Ectodermal cell (in vitro differentiated cells): ENCODE measurements at regions not wholly inside any gene's neighbourhood (a gene's known extent, or its start where the extent isn't known, plus 50 kb on each side); places are given as distances from the start of the nearest gene placed in this dataset.

ENCODE experiments used
- H3K27ac ChIP-seq: 2 replicates; pipeline ENCODE4 v1.7.0; 2013; ENCODE audit warnings: mild to moderate bottlenecking, low read depth, low read length; ENCODE audit not compliant: insufficient read depth, poor library complexity, severe bottlenecking
- H3K27me3 ChIP-seq: 2 replicates; pipeline ENCODE4 v1.7.0; 2013; ENCODE audit warnings: mild to moderate bottlenecking, low read length; ENCODE audit not compliant: insufficient read depth, control insufficient read depth, poor library complexity, severe bottlenecking
- H3K36me3 ChIP-seq: one replicate; pipeline ENCODE4 v1.7.0; 2013; ENCODE audit warnings: low read length; ENCODE audit not compliant: control insufficient read depth, insufficient read depth
- H3K4me1 ChIP-seq: one replicate; pipeline ENCODE4 v1.7.0; 2013; ENCODE audit warnings: low read length; ENCODE audit not compliant: control insufficient read depth, insufficient read depth
- H3K4me3 ChIP-seq: 2 replicates; pipeline ENCODE4 v1.7.0; 2013; ENCODE audit warnings: low read depth, low read length, control low read depth; ENCODE audit not compliant: insufficient read depth
- H3K9me3 ChIP-seq: 2 replicates; pipeline ENCODE4 v1.7.0; 2013; ENCODE audit warnings: mild to moderate bottlenecking, low read length, moderate library complexity; ENCODE audit not compliant: control insufficient read depth
- WGBS, 2 experiments: methylation state at CpG; one replicate each; pipeline ENCODE4 v1.1.7; 2013; ENCODE audit warnings: missing lambda C conversion rate in 2 of 2; 5-methylcytosine and 5-hydroxymethylcytosine counted together

- H3K36me3 ChIP-seq, result no peaks in the 10 kb centered on the region
- no peak overlapping the region for H3K4me3 ChIP-seq
- 93 to 94% methylated on average over 16 of the region's 16 CpGs for WGBS, 2 experiments
- no peaks in the 10 kb centered on the region for H3K9me3 ChIP-seq
- no peak overlapping the region for H3K27ac ChIP-seq
- no peaks in the 10 kb centered on the region for H3K4me1 ChIP-seq
- H3K27me3 ChIP-seq, result no peaks in the 10 kb centered on the region
These were observed 80.6 kb upstream of the GSC start for GRCh38 chr14:94850309-94851211.

- Histone ChIP-seq H3K4me3 (no peak overlapping the region), H3K27me3 (no peaks in the 10 kb centered on the region), H3K36me3 (no peaks in the 10 kb centered on the region), H3K4me1 (no peaks in the 10 kb centered on the region), H3K9me3 (no peaks in the 10 kb centered on the region), H3K27ac (no peak overlapping the region)
- 94 to 95% methylated on average over 10 of the region's 10 CpGs for WGBS, 2 experiments
These were observed 74.8 kb upstream of the GSC start for GRCh38 chr14:94844593-94845152.

GRCh38 chr14:94840467-94840866 lies 70.6 kb upstream of the GSC start:
- Histone ChIP-seq H3K9me3 (no peaks in the 10 kb centered on the region), H3K4me1 (no peaks in the 10 kb centered on the region), H3K27ac (no peak overlapping the region), H3K36me3 (no peaks in the 10 kb centered on the region), H3K27me3 (no peaks in the 10 kb centered on the region), H3K4me3 (no peak overlapping the region)
- 94 to 96% methylated on average over 6 of the region's 6 CpGs for WGBS, 2 experiments

- Histone ChIP-seq H3K9me3 (no peaks in the 10 kb centered on the region), H3K27me3 (no peaks in the 10 kb centered on the region)
- WGBS, 2 experiments, result 64 to 92% methylated on average over 2 to 3 of the region's 4 CpGs
These were observed 69.4 kb upstream of the GSC start for GRCh38 chr14:94839348-94839747.

GRCh38 chr14:94836849-94837248 lies 66.9 kb upstream of the GSC start:
- 94 to 97% methylated on average over 2 of the region's 2 CpGs for WGBS, 2 experiments

More at GRCh38 chr14:94839348-94839747, 69.4 kb upstream of the GSC start:
- Histone ChIP-seq H3K36me3 (no peaks in the 10 kb centered on the region), H3K4me3 (no peak overlapping the region), H3K27ac (no peak overlapping the region), H3K4me1 (no peaks in the 10 kb centered on the region)

GRCh38 chr14:94833633-94834032 lies 63.7 kb upstream of the GSC start:
- no peaks in the 10 kb centered on the region for H3K36me3 ChIP-seq
- H3K9me3 ChIP-seq, result no peaks in the 10 kb centered on the region
- no peaks in the 10 kb centered on the region for H3K4me1 ChIP-seq
- 72 to 77% methylated on average over 5 of the region's 5 CpGs for WGBS, 2 experiments
- H3K27ac ChIP-seq, result no peak overlapping the region
- no peak overlapping the region for H3K4me3 ChIP-seq
- H3K27me3 ChIP-seq, result no peaks in the 10 kb centered on the region

More at GRCh38 chr14:94836849-94837248, 66.9 kb upstream of the GSC start:
- Histone ChIP-seq H3K36me3 (no peaks in the 10 kb centered on the region), H3K27ac (no peak overlapping the region), H3K9me3 (no peaks in the 10 kb centered on the region), H3K4me1 (no peaks in the 10 kb centered on the region), H3K4me3 (no peak overlapping the region), H3K27me3 (no peaks in the 10 kb centered on the region)

- H3K27ac ChIP-seq, result no peak overlapping the region
- 89 to 100% methylated on average over 1 of the region's 1 CpG for WGBS, 2 experiments
- no peak overlapping the region for H3K4me3 ChIP-seq
These were observed 61.2 kb upstream of the GSC start for GRCh38 chr14:94831085-94831484.

GRCh38 chr14:94827711-94828447 lies 58.0 kb upstream of the GSC start:
- Histone ChIP-seq H3K27ac (no peak overlapping the region), H3K4me1 (no peaks in the 10 kb centered on the region), H3K27me3 (no peaks in the 10 kb centered on the region), H3K36me3 (no peaks in the 10 kb centered on the region), H3K9me3 (peaks cover 2% of the 10 kb centered on the region), H3K4me3 (no peak overlapping the region)
- WGBS, 2 experiments, result 95% methylated on average over 7 of the region's 7 CpGs

More at GRCh38 chr14:94831085-94831484, 61.2 kb upstream of the GSC start:
- no peaks in the 10 kb centered on the region for H3K27me3 ChIP-seq
- H3K4me1 ChIP-seq, result no peaks in the 10 kb centered on the region
- H3K9me3 ChIP-seq, result no peaks in the 10 kb centered on the region
- H3K36me3 ChIP-seq, result no peaks in the 10 kb centered on the region

- Histone ChIP-seq H3K4me3 (no peak overlapping the region), H3K9me3 (peaks cover 2% of the 10 kb centered on the region), H3K27me3 (no peaks in the 10 kb centered on the region), H3K27ac (no peak overlapping the region), H3K36me3 (no peaks in the 10 kb centered on the region), H3K4me1 (no peaks in the 10 kb centered on the region)
- WGBS, 2 experiments, result 96% methylated on average over 4 of the region's 4 CpGs
These were observed 56.9 kb upstream of the GSC start for GRCh38 chr14:94826774-94827173.
